Upper lobe of right lung (tissue), 1 donor: ENCODE measurements at regions not wholly inside any gene's neighbourhood (a gene's known extent, or its start where the extent isn't known, plus 50 kb on each side); places are given as distances from the start of the nearest gene placed in this dataset.
A peak's percentile ranks its signal among the peaks of the same experiment; 100 is the strongest.
"Not testable (repeated sequence)": the region's sequence is repeated elsewhere in the genome, so short reads cannot be mapped to it uniquely, and the experiment has no call there.

Experiments used
- ATAC-seq: fragments of 200-7000 bp; cut with Tn5 transposase; one replicate; pipeline ENCODE4 v1.9.1; 2020; ENCODE audit warnings: mild to moderate bottlenecking, moderate library complexity
- DNase-seq: peaks from one replicate; pipeline ENCODE4 v3.0.0-alpha.2; 2020
- H3K27ac ChIP-seq: fragments of 200-600 bp; one replicate; pipeline ENCODE4 v1.8.0; 2022
- H3K27me3 ChIP-seq: fragments of 200-600 bp; one replicate; pipeline ENCODE4 v1.8.0; 2022; ENCODE audit warnings: mild to moderate bottlenecking
- H3K36me3 ChIP-seq: fragments of 200-600 bp; one replicate; pipeline ENCODE4 v1.8.0; 2022
- H3K4me1 ChIP-seq: fragments of 200-600 bp; one replicate; pipeline ENCODE4 v1.8.0; 2022
- H3K4me3 ChIP-seq: fragments of 200-600 bp; one replicate; pipeline ENCODE4 v1.8.0; 2022; ENCODE audit warnings: mild to moderate bottlenecking
- H3K9me3 ChIP-seq: fragments of 200-600 bp; one replicate; pipeline ENCODE4 v1.8.0; 2022
- intact Hi-C: fragments of 100-400 bp; cut with DNase I; formaldehyde crosslinking; loops from one replicate; pipeline ENCODE4 v1.11.0; 2022
- TF ChIP-seq, protein P1 (sequence below): fragments of 200-600 bp; IDR thresholded peaks from one replicate; pipeline ENCODE4 v1.8.0; 2022; ENCODE audit warnings: antibody characterized with exemption
- donor health status: DM: no; HTN: yes; CAD: no; lungs with severe emphysema.

DNA sequence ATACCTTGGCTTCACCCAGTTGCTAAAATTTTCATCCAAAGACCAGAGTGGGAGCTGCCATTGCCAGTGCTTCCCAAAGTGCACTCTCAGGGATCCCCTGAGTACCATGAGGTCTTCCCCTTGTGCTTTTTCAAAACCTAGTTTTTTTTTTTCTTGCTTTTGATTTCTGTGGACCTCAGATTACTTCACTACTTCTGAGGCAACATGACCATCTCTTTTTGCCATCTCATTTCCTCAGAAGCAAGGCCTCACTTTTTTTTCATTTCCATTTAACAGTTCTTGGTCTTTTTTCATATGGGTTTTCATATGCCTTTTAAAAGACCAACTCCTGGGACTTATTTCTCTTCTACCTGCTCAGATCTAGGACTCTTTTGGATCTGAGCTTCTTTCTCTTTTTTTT is 64.1 kb upstream of the MMS22L start:
- DNase-seq: no peak
- Histone ChIP-seq H3K27me3 (no peaks in the 10 kb centered on the region), H3K4me3 (no peak overlapping the region), H3K27ac (no peak overlapping the region), H3K4me1 (no peaks in the 10 kb centered on the region), H3K9me3 (no peaks in the 10 kb centered on the region), H3K36me3 (no peaks in the 10 kb centered on the region)
- ATAC-seq: no peak
- TF ChIP-seq, protein P1, sequence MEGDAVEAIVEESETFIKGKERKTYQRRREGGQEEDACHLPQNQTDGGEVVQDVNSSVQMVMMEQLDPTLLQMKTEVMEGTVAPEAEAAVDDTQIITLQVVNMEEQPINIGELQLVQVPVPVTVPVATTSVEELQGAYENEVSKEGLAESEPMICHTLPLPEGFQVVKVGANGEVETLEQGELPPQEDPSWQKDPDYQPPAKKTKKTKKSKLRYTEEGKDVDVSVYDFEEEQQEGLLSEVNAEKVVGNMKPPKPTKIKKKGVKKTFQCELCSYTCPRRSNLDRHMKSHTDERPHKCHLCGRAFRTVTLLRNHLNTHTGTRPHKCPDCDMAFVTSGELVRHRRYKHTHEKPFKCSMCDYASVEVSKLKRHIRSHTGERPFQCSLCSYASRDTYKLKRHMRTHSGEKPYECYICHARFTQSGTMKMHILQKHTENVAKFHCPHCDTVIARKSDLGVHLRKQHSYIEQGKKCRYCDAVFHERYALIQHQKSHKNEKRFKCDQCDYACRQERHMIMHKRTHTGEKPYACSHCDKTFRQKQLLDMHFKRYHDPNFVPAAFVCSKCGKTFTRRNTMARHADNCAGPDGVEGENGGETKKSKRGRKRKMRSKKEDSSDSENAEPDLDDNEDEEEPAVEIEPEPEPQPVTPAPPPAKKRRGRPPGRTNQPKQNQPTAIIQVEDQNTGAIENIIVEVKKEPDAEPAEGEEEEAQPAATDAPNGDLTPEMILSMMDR: no peak
- intact Hi-C loops: no loop called here

DNA sequence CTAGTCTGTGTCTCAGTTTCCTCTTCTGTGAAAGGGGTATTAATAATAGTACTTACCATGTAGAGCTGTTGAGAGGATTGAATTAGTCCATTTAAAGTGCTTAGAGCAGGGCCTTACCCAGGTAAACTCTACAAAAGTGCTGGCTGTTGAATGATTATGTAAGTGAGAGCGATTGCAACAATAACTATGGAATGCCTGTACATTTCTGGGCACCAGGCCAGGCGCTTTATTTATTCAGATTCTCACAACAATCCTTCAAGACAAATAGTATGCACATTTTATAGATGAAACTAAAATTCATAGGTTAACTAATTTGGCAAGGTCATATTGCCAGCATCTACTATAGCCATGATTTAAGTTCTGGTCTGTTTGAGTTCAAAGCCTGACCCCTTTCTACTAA is 78.3 kb upstream of the MMS22L start:
- TF ChIP-seq, protein P1: no peak
- no peak for DNase-seq

DNA sequence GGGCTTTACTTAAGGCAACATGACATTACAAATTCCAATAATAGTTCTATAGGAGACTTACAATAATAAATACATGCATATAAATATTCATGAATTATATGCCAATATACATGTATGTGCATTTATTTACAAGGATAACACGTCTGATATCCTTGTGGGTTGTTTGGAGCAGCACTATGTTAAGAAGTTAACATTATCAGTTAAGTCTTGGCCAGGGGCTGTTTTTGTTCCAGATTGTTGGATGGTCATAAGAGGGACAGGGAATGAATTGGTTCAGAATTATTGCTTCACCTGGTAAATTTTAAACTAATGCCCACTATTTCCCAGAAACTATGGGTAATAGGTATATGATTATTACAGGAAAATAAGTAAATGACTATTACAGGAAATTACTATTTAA is 81.3 kb upstream of the MMS22L start:
- no peak overlapping the region for H3K27ac ChIP-seq
- ATAC-seq (no peak), DNase-seq (no peak)
- H3K27me3 ChIP-seq: no peaks in the 10 kb centered on the region
- intact Hi-C loops: no loop called here
- TF ChIP-seq, protein P1: no peak
- no peaks in the 10 kb centered on the region for H3K9me3 ChIP-seq
- H3K36me3 ChIP-seq: no peaks in the 10 kb centered on the region
- no peaks in the 10 kb centered on the region for H3K4me1 ChIP-seq
- H3K4me3 ChIP-seq: no peak overlapping the region

More for the DNA sequence above, 78.3 kb upstream of the MMS22L start:
- intact Hi-C loops: no loop called here
- Histone ChIP-seq H3K9me3 (no peaks in the 10 kb centered on the region), H3K27me3 (no peaks in the 10 kb centered on the region), H3K27ac (no peak overlapping the region), H3K4me3 (no peak overlapping the region), H3K4me1 (no peaks in the 10 kb centered on the region), H3K36me3 (no peaks in the 10 kb centered on the region)
- ATAC-seq: no peak

DNA sequence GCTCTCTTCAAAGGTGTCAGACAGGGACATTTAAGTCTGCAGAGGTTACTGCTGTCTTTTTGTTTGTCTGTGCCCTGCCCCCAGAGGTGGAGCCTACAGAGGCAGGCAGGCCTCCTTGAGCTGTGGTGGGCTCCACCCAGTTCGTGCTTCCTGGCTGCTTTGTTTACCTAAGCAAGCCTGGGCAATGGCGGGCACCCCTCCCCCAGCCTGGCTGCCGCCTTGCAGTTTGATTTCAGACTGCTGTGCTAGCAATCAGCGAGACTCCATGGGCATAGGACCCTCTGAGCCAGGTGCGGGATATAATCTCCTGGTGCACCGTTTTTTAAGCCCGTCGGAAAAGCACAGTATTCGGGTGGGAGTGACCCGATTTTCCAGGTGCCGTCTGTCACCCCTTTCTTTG is 99.1 kb upstream of the MMS22L start:
- DNase-seq, H3K27me3 ChIP-seq, H3K4me1 ChIP-seq, H3K36me3 ChIP-seq, H3K27ac ChIP-seq, ATAC-seq, H3K4me3 ChIP-seq, intact Hi-C loops, H3K9me3 ChIP-seq: not testable (repeated sequence)

DNA sequence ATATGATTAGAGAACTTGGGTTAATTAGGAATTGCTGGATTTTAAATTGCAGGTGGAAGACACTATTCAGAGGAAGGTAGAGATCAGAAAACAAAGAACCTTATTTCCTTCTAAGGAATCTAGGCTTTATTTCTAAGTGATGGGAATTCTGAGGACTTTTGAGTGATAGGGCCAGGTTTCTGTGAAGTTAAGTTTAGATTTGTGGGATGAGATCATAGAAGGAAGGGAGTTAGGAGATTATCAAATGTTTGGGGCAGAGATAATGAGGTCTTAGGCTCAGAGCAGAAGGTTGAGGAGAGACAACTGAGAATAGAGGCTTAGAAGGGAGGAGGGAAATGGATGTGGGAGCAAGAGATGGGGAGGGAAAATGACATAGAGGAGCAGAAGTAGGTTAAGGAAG is 109.7 kb upstream of the MMS22L start:
- H3K9me3 ChIP-seq: no peaks in the 10 kb centered on the region
- TF ChIP-seq, protein P1: no peak
- H3K27ac ChIP-seq: no peak overlapping the region
- H3K4me1 ChIP-seq: no peaks in the 10 kb centered on the region
- no peaks in the 10 kb centered on the region for H3K27me3 ChIP-seq
- DNase-seq: no peak
- no peaks in the 10 kb centered on the region for H3K36me3 ChIP-seq
- intact Hi-C loops: no loop called here
- no peak for ATAC-seq
- no peak overlapping the region for H3K4me3 ChIP-seq

DNA sequence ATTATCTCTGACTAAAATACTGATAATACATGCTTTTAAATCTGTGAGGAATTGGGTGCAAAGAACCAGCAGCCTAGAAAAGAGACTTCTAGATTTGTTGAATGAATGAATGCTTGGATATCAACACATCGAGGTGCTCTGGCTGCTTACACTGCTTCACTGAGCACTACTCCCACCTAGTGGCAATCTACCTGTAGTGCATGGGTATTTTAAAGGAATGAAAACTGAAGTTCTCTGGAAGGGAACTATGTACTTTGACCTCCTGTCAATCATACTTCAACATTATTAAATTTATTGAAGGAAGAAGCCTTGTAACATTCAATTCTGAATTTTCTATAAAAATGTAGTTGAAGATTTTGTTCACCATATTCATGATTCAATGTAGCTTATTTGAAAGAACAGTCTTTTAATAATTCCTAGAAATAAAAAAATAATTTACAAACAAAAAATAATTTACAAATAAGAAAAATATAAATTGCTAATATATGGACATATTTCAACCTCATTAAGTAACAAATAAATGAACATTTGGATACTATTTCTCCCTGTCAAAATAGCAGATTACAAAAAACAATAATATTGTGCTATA is 111.2 kb upstream of the MMS22L start:
- no peaks in the 10 kb centered on the region for H3K9me3 ChIP-seq
- no peak overlapping the region for H3K4me3 ChIP-seq
- TF ChIP-seq, protein P1: peak; percentile 91
- ATAC-seq (peak; percentile 95), DNase-seq (no peak)
- H3K36me3 ChIP-seq: no peaks in the 10 kb centered on the region
- intact Hi-C loops: no loop called here
- H3K27ac ChIP-seq: no peak overlapping the region
- H3K4me1 ChIP-seq: no peaks in the 10 kb centered on the region
- no peaks in the 10 kb centered on the region for H3K27me3 ChIP-seq
